ENCODE measurements at regions not wholly inside any gene's neighbourhood (a gene's known extent, or its start where the extent isn't known, plus 50 kb on each side); places are given as distances from the start of the nearest gene placed in this dataset.

- FAIRE-seq, result no peak
- no peak overlapping the region for H3K4me3 ChIP-seq
Observed at GRCh38 chr4:135281230-135281629, 1079.6 kb upstream of the PABPC4L start.

GRCh38 chr4:135277980-135278315 lies 1076.4 kb upstream of the PABPC4L start:
- no peaks in the 10 kb centered on the region for H3K36me3 ChIP-seq
- H3K9me3 ChIP-seq, result no peaks in the 10 kb centered on the region
- H3K4me3 ChIP-seq, result no peak overlapping the region
- H3K4me1 ChIP-seq, result no peaks in the 10 kb centered on the region
- no peak for TF ChIP-seq CTCF (IDR thresholded peaks at IDR 0.05)
- no peak for ATAC-seq
- 36 to 38% methylated on average over 2 of the region's 2 CpGs for WGBS, 2 donors
- DNase-seq, result no peak
- no peak for FAIRE-seq
- intact Hi-C loops (cut with DNase I), result no loop called here
- H3K27me3 ChIP-seq, result no peaks in the 10 kb centered on the region
- no peak overlapping the region for H3K27ac ChIP-seq

More at GRCh38 chr4:135281230-135281629, 1079.6 kb upstream of the PABPC4L start:
- DNase-seq (no peak), ATAC-seq (no peak)
- H3K27ac ChIP-seq, result no peak overlapping the region
- no peak for TF ChIP-seq CTCF (IDR thresholded peaks at IDR 0.05)
- intact Hi-C loops (cut with DNase I), result no loop called here
- H3K36me3 ChIP-seq, result no peaks in the 10 kb centered on the region
- H3K27me3 ChIP-seq, result peaks cover 0 to 7% (median 0%) of the 10 kb centered on the region in 4 donors
- 53 to 59% methylated on average over 3 of the region's 3 CpGs for WGBS, 2 donors
- no peaks in the 10 kb centered on the region for H3K4me1 ChIP-seq
- H3K9me3 ChIP-seq, result no peaks in the 10 kb centered on the region

GRCh38 chr4:135277068-135277979 lies 1075.7 kb upstream of the PABPC4L start:
- FAIRE-seq (no peak), DNase-seq (no peak), ATAC-seq (no peak)
- no peaks in the 10 kb centered on the region for H3K36me3 ChIP-seq
- TF ChIP-seq CTCF (IDR thresholded peaks at IDR 0.05), result no peak
- intact Hi-C loops (cut with DNase I), result no loop called here
- H3K9me3 ChIP-seq, result no peaks in the 10 kb centered on the region
- no peaks in the 10 kb centered on the region for H3K27me3 ChIP-seq
- 30 to 33% methylated on average over 5 of the region's 5 CpGs for WGBS, 2 donors
- H3K4me3 ChIP-seq, result no peak overlapping the region
- no peaks in the 10 kb centered on the region for H3K4me1 ChIP-seq
- no peak overlapping the region for H3K27ac ChIP-seq

GRCh38 chr4:135274416-135274815 lies 1072.8 kb upstream of the PABPC4L start:
- intact Hi-C loops (cut with DNase I), result no loop called here
- Histone ChIP-seq H3K27me3 (no peaks in the 10 kb centered on the region), H3K4me3 (no peak overlapping the region), H3K27ac (no peak overlapping the region), H3K36me3 (no peaks in the 10 kb centered on the region), H3K4me1 (no peaks in the 10 kb centered on the region), H3K9me3 (no peaks in the 10 kb centered on the region)
- ATAC-seq (no peak), FAIRE-seq (no peak), DNase-seq (no peak)
- WGBS, 2 donors, result 23 to 39% methylated on average over 1 of the region's 1 CpG
- TF ChIP-seq CTCF (IDR thresholded peaks at IDR 0.05), result no peak

Measured in pancreas (tissue), 10 donors.